ENCODE measurements at regions not wholly inside any gene's neighbourhood (a gene's known extent, or its start where the extent isn't known, plus 50 kb on each side); places are given as distances from the start of the nearest gene placed in this dataset.

- no peaks in the 10 kb centered on the region for H3K36me3 ChIP-seq (ENCODE audit: control insufficient read depth in 1 of 2, insufficient read depth in 2 of 2, low read length in 2 of 2)
- no peak overlapping the region for H3K9ac ChIP-seq (ENCODE audit: low read depth in 1 of 2, low read length in 2 of 2)
- H3K4me3 ChIP-seq (ENCODE audit: low read depth in 1 of 2, low read length in 2 of 2): no peak overlapping the region
- H3K9me3 ChIP-seq (ENCODE audit: control insufficient read depth in 1 of 2, low read length in 2 of 2): peaks cover 0 to 3% of the 10 kb centered on the region in 2 donors
- H3K4me1 ChIP-seq (ENCODE audit: control insufficient read depth in 1 of 2, insufficient read depth in 2 of 2, low read length in 2 of 2): no peaks in the 10 kb centered on the region
- H3K27me3 ChIP-seq (ENCODE audit: control insufficient read depth in 1 of 2, insufficient read depth in 2 of 2, low read length in 2 of 2): no peaks in the 10 kb centered on the region
- no peak overlapping the region for H3K27ac ChIP-seq (ENCODE audit: low read depth, low read length)
These were observed 176.6 kb upstream of the STARD13 start for GRCh38 chr13:33462109-33462508.

DNA sequence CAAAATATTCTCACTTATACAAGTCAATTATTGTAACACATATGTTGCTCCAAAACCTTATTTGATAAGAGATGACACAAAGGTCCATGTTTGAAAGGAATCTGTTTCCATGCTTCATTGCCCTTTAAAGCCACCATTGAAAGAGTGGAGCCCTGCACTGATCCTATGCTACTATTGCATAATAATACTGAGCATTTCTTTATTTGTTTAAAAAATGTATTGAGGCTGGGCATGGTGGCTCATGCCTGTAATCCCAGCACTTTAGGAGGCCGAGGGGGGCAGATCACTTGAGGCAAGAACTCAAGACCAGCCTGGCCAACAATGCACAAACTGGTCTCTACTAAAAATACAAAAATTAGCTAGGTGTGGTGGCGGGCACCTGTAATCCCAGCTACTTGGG, 178.8 kb upstream of the STARD13 start:
- Histone ChIP-seq H3K36me3 (ENCODE audit: control insufficient read depth in 1 of 2, insufficient read depth in 2 of 2, low read length in 2 of 2) (no peaks in the 10 kb centered on the region), H3K27me3 (ENCODE audit: control insufficient read depth in 1 of 2, insufficient read depth in 2 of 2, low read length in 2 of 2) (no peaks in the 10 kb centered on the region)

DNA sequence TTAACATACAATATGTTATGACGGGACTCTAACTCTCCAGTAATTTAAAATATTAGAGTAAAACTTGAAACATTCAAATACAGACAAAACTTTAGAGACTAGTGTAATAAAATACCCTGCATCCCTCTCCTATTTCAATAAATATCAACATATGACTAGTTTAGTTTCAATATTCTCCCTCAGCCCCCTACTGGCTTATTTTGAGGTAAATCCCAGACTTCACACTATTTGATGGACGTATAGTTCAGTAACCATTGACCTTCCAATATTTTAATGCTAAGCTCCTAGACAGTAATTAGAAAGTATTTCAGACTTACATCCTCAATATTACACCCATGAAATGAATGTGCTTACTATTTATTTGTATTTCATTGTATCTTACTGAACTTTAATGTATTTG, 180.7 kb upstream of the STARD13 start:
- H3K4me3 ChIP-seq (ENCODE audit: low read depth in 1 of 2, low read length in 2 of 2): no peak overlapping the region
- no peak overlapping the region for H3K27ac ChIP-seq (ENCODE audit: low read depth, low read length)
- H3K36me3 ChIP-seq (ENCODE audit: control insufficient read depth in 1 of 2, insufficient read depth in 2 of 2, low read length in 2 of 2): no peaks in the 10 kb centered on the region
- H3K4me1 ChIP-seq (ENCODE audit: control insufficient read depth in 1 of 2, insufficient read depth in 2 of 2, low read length in 2 of 2): no peaks in the 10 kb centered on the region
- H3K9ac ChIP-seq (ENCODE audit: low read depth in 1 of 2, low read length in 2 of 2): no peak overlapping the region
- H3K9me3 ChIP-seq (ENCODE audit: control insufficient read depth in 1 of 2, low read length in 2 of 2): no peaks in the 10 kb centered on the region
- no peaks in the 10 kb centered on the region for H3K27me3 ChIP-seq (ENCODE audit: control insufficient read depth in 1 of 2, insufficient read depth in 2 of 2, low read length in 2 of 2)

More for the DNA sequence above, 178.8 kb upstream of the STARD13 start:
- Histone ChIP-seq H3K4me3 (ENCODE audit: low read depth in 1 of 2, low read length in 2 of 2) (no peak overlapping the region), H3K9me3 (ENCODE audit: control insufficient read depth in 1 of 2, low read length in 2 of 2) (peaks cover 0 to 3% of the 10 kb centered on the region in 2 donors), H3K9ac (ENCODE audit: low read depth in 1 of 2, low read length in 2 of 2) (no peak overlapping the region), H3K4me1 (ENCODE audit: control insufficient read depth in 1 of 2, insufficient read depth in 2 of 2, low read length in 2 of 2) (no peaks in the 10 kb centered on the region), H3K27ac (ENCODE audit: low read depth, low read length) (no peak overlapping the region)

DNA sequence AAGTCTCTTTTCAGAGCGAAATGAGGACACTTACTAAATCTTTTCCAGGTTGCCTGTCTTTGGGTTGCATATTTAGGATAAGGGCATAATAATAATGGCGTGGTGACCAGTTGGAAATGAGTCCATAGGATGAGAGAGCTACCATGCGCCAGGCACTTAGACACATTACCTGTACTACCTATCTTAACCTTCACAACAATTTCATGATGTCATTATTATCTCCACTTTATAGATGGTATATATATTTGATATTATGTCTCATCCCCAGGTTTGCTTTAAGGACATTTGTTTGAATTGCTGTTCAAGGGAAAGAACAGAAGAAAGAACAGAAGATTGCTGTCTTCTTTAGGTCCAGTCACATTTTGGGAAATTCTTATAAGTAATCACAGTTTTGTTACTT, 182.0 kb upstream of the STARD13 start:
- no peak overlapping the region for H3K9ac ChIP-seq (ENCODE audit: low read depth in 1 of 2, low read length in 2 of 2)
- H3K27ac ChIP-seq (ENCODE audit: low read depth, low read length): no peak overlapping the region
- no peak overlapping the region for H3K4me3 ChIP-seq (ENCODE audit: low read depth in 1 of 2, low read length in 2 of 2)

GRCh38 chr13:33471204-33471603, 185.6 kb upstream of the STARD13 start:
- no peak overlapping the region for H3K4me3 ChIP-seq (ENCODE audit: low read depth in 1 of 2, low read length in 2 of 2)
- H3K36me3 ChIP-seq (ENCODE audit: control insufficient read depth in 1 of 2, insufficient read depth in 2 of 2, low read length in 2 of 2): no peaks in the 10 kb centered on the region
- H3K9me3 ChIP-seq (ENCODE audit: control insufficient read depth in 1 of 2, low read length in 2 of 2): peaks cover 0 to 6% of the 10 kb centered on the region in 2 donors
- H3K27ac ChIP-seq (ENCODE audit: low read depth, low read length): no peak overlapping the region
- H3K4me1 ChIP-seq (ENCODE audit: control insufficient read depth in 1 of 2, insufficient read depth in 2 of 2, low read length in 2 of 2): no peaks in the 10 kb centered on the region
- no peak overlapping the region for H3K9ac ChIP-seq (ENCODE audit: low read depth in 1 of 2, low read length in 2 of 2)
- H3K27me3 ChIP-seq (ENCODE audit: control insufficient read depth in 1 of 2, insufficient read depth in 2 of 2, low read length in 2 of 2): no peaks in the 10 kb centered on the region

More for the DNA sequence above, 182.0 kb upstream of the STARD13 start:
- Histone ChIP-seq H3K4me1 (ENCODE audit: control insufficient read depth in 1 of 2, insufficient read depth in 2 of 2, low read length in 2 of 2) (no peaks in the 10 kb centered on the region), H3K27me3 (ENCODE audit: control insufficient read depth in 1 of 2, insufficient read depth in 2 of 2, low read length in 2 of 2) (no peaks in the 10 kb centered on the region), H3K9me3 (ENCODE audit: control insufficient read depth in 1 of 2, low read length in 2 of 2) (no peaks in the 10 kb centered on the region), H3K36me3 (ENCODE audit: control insufficient read depth in 1 of 2, insufficient read depth in 2 of 2, low read length in 2 of 2) (no peaks in the 10 kb centered on the region)

DNA sequence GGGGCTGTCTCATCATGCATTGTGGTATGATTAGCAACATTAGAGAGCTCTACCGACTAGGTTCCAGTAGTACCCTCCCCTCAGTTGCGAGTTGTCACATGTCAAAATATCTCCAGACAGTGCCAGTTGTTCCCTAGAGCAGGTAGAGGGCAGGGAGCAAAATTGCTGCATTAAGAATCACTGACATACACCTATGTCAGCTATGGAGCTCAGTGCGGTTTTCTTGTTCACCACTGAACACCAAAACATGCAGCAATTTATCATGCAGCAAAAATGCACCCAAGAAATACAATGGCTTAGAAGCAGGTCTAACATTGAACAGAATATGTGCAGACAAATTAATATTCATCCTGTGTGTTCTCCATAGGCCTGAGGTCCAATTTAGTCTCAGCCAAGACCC, 186.9 kb upstream of the STARD13 start:
- Histone ChIP-seq H3K4me3 (ENCODE audit: low read depth in 1 of 2, low read length in 2 of 2) (no peak overlapping the region), H3K27me3 (ENCODE audit: control insufficient read depth in 1 of 2, insufficient read depth in 2 of 2, low read length in 2 of 2) (no peaks in the 10 kb centered on the region), H3K36me3 (ENCODE audit: control insufficient read depth in 1 of 2, insufficient read depth in 2 of 2, low read length in 2 of 2) (no peaks in the 10 kb centered on the region), H3K4me1 (ENCODE audit: control insufficient read depth in 1 of 2, insufficient read depth in 2 of 2, low read length in 2 of 2) (no peaks in the 10 kb centered on the region), H3K27ac (ENCODE audit: low read depth, low read length) (no peak overlapping the region), H3K9ac (ENCODE audit: low read depth in 1 of 2, low read length in 2 of 2) (no peak overlapping the region), H3K9me3 (ENCODE audit: control insufficient read depth in 1 of 2, low read length in 2 of 2) (peaks cover 0 to 9% of the 10 kb centered on the region in 2 donors)

DNA sequence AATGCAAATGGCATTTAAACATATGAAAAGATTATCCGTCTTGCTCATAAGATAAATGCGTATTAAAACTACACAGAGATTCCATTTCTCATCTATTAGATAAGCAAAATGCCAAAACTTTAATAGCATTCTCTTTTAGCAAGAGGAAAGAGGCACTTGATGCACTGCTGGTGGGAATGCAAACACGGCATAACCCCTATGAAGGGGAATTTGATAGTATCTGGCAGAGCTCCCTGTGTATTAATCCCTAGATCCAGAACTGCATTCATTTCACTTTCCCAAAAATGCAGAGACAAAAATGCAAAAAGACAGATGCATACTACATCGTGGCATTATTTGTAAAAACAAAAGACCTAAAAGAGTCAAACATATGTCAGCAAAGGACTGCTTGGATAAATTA, 193.6 kb upstream of the STARD13 start:
- H3K27ac ChIP-seq (ENCODE audit: low read depth, low read length): no peak overlapping the region
- no peaks in the 10 kb centered on the region for H3K36me3 ChIP-seq (ENCODE audit: control insufficient read depth in 1 of 2, insufficient read depth in 2 of 2, low read length in 2 of 2)
- H3K9me3 ChIP-seq (ENCODE audit: control insufficient read depth in 1 of 2, low read length in 2 of 2): peaks cover 6 to 11% of the 10 kb centered on the region in 2 donors
- no peaks in the 10 kb centered on the region for H3K4me1 ChIP-seq (ENCODE audit: control insufficient read depth in 1 of 2, insufficient read depth in 2 of 2, low read length in 2 of 2)
- H3K27me3 ChIP-seq (ENCODE audit: control insufficient read depth in 1 of 2, insufficient read depth in 2 of 2, low read length in 2 of 2): no peaks in the 10 kb centered on the region
- H3K9ac ChIP-seq (ENCODE audit: low read depth in 1 of 2, low read length in 2 of 2): no peak overlapping the region
- H3K4me3 ChIP-seq (ENCODE audit: low read depth in 1 of 2, low read length in 2 of 2): no peak overlapping the region

- Histone ChIP-seq H3K27ac (ENCODE audit: low read depth, low read length) (no peak overlapping the region), H3K9me3 (ENCODE audit: control insufficient read depth in 1 of 2, low read length in 2 of 2) (peaks cover 9 to 11% of the 10 kb centered on the region in 2 donors), H3K9ac (ENCODE audit: low read depth in 1 of 2, low read length in 2 of 2) (no peak overlapping the region), H3K4me1 (ENCODE audit: control insufficient read depth in 1 of 2, insufficient read depth in 2 of 2, low read length in 2 of 2) (no peaks in the 10 kb centered on the region), H3K4me3 (ENCODE audit: low read depth in 1 of 2, low read length in 2 of 2) (no peak overlapping the region), H3K27me3 (ENCODE audit: control insufficient read depth in 1 of 2, insufficient read depth in 2 of 2, low read length in 2 of 2) (no peaks in the 10 kb centered on the region), H3K36me3 (ENCODE audit: control insufficient read depth in 1 of 2, insufficient read depth in 2 of 2, low read length in 2 of 2) (no peaks in the 10 kb centered on the region)
These were observed 195.0 kb upstream of the STARD13 start for GRCh38 chr13:33480561-33480960.

- no peaks in the 10 kb centered on the region for H3K27me3 ChIP-seq (ENCODE audit: control insufficient read depth in 1 of 2, insufficient read depth in 2 of 2, low read length in 2 of 2)
- no peak overlapping the region for H3K27ac ChIP-seq (ENCODE audit: low read depth, low read length)
- H3K9me3 ChIP-seq (ENCODE audit: control insufficient read depth in 1 of 2, low read length in 2 of 2): peaks cover 0 to 3% of the 10 kb centered on the region in 2 donors
These were observed 197.9 kb upstream of the STARD13 start for GRCh38 chr13:33483471-33483870.

DNA sequence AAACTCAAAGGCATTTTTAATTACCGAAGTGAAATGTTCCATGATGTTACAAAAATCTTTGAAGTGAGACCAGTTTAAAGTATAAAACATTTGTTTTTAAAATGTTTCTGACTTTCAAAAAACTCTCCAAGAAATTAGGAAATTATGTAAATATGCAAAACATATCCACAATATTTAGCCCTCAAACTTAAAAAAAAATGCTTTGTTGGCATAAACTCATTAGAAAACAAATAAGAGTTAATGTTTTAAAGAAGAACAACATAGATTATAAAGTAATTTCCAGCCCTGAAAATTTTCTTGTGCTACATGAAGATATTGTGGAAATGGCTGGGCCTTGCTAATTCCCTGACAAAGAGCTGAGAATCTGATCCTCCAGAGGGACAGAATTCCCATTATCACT, 199.7 kb upstream of the STARD13 start:
- peaks cover 0 to 3% of the 10 kb centered on the region in 2 donors for H3K9me3 ChIP-seq (ENCODE audit: control insufficient read depth in 1 of 2, low read length in 2 of 2)
- H3K27ac ChIP-seq (ENCODE audit: low read depth, low read length): no peak overlapping the region
- no peaks in the 10 kb centered on the region for H3K36me3 ChIP-seq (ENCODE audit: control insufficient read depth in 1 of 2, insufficient read depth in 2 of 2, low read length in 2 of 2)
- H3K4me3 ChIP-seq (ENCODE audit: low read depth in 1 of 2, low read length in 2 of 2): no peak overlapping the region
- no peak overlapping the region for H3K9ac ChIP-seq (ENCODE audit: low read depth in 1 of 2, low read length in 2 of 2)
- no peaks in the 10 kb centered on the region for H3K27me3 ChIP-seq (ENCODE audit: control insufficient read depth in 1 of 2, insufficient read depth in 2 of 2, low read length in 2 of 2)
- H3K4me1 ChIP-seq (ENCODE audit: control insufficient read depth in 1 of 2, insufficient read depth in 2 of 2, low read length in 2 of 2): peaks cover 0 to 4% of the 10 kb centered on the region in 2 donors

More at GRCh38 chr13:33483471-33483870, 197.9 kb upstream of the STARD13 start:
- no peaks in the 10 kb centered on the region for H3K4me1 ChIP-seq (ENCODE audit: control insufficient read depth in 1 of 2, insufficient read depth in 2 of 2, low read length in 2 of 2)
- H3K4me3 ChIP-seq (ENCODE audit: low read depth in 1 of 2, low read length in 2 of 2): no peak overlapping the region
- no peak overlapping the region for H3K9ac ChIP-seq (ENCODE audit: low read depth in 1 of 2, low read length in 2 of 2)
- H3K36me3 ChIP-seq (ENCODE audit: control insufficient read depth in 1 of 2, insufficient read depth in 2 of 2, low read length in 2 of 2): no peaks in the 10 kb centered on the region

Data from duodenal mucosa (tissue), 2 donors.